ENCODE measurements at regions not wholly inside any gene's neighbourhood (a gene's known extent, or its start where the extent isn't known, plus 50 kb on each side); places are given as distances from the start of the nearest gene placed in this dataset.

DNA sequence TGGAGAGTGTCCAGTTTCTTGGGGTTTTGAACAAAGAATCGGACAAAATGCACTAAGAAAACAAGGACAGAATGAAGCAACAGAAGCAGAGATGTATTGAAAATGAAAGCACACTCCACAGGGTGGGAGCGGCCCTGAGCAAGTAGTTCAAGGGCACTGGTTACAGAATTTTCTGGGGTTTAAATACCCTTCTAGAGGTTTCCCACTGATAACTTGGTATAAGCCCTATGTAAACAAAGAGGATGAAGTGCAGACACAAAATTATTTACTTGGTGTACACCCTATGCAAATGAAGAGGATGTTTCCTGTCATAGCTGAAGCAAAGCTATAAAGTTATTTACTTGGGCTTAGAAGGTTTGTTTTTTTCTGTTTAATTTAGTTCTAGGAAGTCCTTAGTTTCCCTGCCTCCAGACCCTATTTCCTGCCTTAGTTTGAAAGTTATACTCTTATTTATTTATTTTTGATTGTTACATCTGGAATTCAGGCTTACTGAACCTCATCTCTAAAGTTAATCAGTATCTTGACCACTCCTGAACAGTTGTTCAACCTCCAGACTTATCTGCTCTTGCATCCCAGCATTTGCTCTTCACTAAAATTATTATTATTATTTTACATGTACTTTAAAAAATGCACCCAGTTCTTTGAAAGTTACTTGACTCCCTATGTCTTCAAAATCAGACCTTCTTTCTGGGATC is 193.5 kb downstream of the SPP2 start:
- TF ChIP-seq, protein P1, sequence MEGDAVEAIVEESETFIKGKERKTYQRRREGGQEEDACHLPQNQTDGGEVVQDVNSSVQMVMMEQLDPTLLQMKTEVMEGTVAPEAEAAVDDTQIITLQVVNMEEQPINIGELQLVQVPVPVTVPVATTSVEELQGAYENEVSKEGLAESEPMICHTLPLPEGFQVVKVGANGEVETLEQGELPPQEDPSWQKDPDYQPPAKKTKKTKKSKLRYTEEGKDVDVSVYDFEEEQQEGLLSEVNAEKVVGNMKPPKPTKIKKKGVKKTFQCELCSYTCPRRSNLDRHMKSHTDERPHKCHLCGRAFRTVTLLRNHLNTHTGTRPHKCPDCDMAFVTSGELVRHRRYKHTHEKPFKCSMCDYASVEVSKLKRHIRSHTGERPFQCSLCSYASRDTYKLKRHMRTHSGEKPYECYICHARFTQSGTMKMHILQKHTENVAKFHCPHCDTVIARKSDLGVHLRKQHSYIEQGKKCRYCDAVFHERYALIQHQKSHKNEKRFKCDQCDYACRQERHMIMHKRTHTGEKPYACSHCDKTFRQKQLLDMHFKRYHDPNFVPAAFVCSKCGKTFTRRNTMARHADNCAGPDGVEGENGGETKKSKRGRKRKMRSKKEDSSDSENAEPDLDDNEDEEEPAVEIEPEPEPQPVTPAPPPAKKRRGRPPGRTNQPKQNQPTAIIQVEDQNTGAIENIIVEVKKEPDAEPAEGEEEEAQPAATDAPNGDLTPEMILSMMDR (IDR thresholded peaks at IDR 0.05), result no peak
- no peak for TF ChIP-seq POLR2A (IDR thresholded peaks at IDR 0.05)
